ENCODE measurements at regions not wholly inside any gene's neighbourhood (a gene's known extent, or its start where the extent isn't known, plus 50 kb on each side); places are given as distances from the start of the nearest gene placed in this dataset.

GRCh38 chr3:110210086-110210660, 861.4 kb upstream of the NECTIN3 start:
- no peak for DNase-seq (ENCODE audit: low read depth)

GRCh38 chr3:110226645-110227044, 845.0 kb upstream of the NECTIN3 start:
- DNase-seq (ENCODE audit: low read depth), result no peak

DNA sequence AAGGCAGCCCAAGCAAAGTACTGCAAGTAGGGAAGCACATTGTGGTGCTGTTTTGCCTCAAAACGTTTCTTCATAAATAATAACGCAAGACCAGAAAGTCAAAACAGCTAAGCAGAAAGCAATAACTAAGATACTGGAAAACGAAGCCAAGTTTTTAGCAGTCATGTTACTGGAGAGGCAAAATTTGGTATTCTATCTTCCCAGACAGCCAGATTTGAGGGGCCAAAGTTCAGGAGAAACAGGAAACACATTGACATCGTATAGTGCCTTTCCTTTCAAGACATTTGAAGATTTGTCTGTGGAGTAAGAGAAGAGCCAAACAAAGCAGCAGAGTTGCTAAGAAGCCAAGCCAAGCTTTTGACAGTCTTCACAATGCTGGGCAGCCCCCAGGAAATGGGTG, 843.6 kb upstream of the NECTIN3 start:
- no peak for DNase-seq (ENCODE audit: low read depth)

- no peak for DNase-seq (ENCODE audit: low read depth)
Observed at GRCh38 chr3:110234831-110235230, 836.8 kb upstream of the NECTIN3 start.

GRCh38 chr3:110236976-110237610, 834.5 kb upstream of the NECTIN3 start:
- no peak for DNase-seq (ENCODE audit: low read depth)

- no peak for DNase-seq (ENCODE audit: low read depth)
Observed at GRCh38 chr3:110243081-110243480, 828.5 kb upstream of the NECTIN3 start.

DNA sequence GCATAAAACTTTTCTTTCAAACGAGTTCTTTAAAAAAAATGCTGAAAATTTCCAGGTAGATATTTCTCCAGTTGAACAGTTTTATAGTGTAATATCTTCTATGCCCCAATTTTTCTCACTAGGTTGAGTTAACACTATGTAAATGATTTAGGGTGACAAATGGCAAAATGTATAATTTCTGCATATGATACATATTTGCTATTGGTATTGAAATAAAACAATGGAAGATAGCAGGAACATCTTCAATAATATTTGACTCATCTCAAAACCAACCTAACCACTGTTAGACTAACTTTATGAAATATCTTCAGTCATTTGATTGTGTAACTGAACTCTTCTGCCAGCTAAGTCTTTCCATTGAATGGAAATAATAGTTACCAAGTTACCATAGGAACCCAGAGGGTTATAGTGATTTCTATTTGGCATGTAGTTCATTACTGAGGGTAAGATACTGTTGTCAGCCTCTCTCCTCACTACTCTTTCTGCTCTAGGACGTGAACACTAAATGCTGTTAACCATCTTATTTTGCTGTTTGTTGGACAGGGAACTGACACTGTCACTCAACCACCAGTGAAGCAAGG, 824.7 kb upstream of the NECTIN3 start:
- DNase-seq (ENCODE audit: low read depth), result no peak

DNA sequence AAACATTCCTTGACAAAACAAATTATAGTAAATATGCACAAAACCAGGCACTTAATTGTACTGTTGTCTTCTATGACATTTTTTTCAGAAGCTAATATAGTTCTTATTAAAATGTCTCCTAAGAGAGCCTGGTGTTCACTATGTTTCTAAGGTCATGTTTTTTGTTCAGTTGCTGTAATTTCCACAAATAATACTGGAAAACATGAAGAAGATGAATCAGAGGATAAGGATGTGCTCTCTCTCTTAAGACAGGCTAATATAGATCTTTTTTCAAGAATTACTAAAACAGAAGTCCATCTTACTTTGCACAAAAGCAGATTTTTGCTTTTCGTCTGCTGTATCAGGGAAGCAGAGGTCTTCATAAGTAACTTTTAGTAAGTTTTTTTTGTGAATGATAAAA, 823.0 kb upstream of the NECTIN3 start:
- no peak for DNase-seq (ENCODE audit: low read depth)

DNA sequence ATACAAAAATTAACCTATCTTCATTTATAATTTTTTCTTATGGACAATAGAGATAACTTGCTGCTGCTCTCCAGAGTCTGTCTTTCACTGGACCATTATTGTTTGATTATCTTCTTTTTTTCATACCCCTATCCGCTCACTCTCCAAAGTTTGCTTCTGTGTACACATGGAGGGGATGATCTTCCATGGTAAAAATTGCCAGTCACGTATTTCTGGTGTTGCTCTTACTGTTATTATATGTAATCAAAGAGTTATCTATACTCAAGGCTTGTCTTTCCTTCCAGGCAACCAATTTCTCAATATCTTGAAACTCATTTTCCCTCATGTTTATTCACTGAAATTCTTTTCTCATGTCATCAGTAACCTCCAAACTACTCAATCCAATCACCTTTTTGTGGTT, 817.8 kb upstream of the NECTIN3 start:
- DNase-seq (ENCODE audit: low read depth), result no peak

- no peak for DNase-seq (ENCODE audit: low read depth)
Observed at GRCh38 chr3:110254591-110254990, 817.0 kb upstream of the NECTIN3 start.

DNA sequence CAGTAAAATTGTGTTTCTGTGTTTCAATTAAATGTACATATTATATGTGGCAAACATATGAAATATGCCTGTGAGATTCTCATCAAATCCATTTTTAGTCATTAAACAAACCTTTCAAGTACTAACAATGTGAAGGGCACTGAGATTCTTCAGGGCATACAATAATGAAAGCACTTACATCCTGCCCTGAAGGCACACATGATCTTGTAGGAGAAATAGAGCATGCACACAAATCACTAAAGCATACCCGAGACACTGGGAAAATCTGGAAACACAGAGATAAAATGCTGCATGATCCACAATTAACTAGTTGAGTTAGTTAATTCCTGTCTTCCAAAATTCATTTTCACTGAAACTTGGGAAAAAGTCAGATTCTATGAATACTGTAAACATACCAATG, 810.5 kb upstream of the NECTIN3 start:
- peak; percentile 8 for DNase-seq (ENCODE audit: low read depth)

GRCh38 chr3:110262896-110263295, 808.7 kb upstream of the NECTIN3 start:
- no peak for DNase-seq (ENCODE audit: low read depth)

DNA sequence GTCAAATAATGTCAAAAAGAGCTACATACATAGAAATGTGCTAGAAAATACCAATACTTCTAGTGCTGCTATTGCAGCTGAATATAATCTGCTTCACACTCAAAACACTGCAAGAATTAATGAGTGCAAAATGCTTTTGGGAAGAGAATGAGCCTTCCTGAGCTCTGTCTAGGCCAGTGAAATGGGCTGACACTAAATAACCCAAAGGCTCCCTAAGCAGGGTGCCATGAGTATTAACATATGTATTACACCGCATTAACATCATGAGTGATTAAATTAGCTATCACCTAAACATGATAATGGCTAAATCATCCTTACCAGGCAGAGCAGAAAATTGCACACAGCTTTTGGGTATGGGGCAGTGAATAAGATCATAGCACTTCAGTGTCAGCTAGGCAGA, 806.3 kb upstream of the NECTIN3 start:
- DNase-seq (ENCODE audit: low read depth), result no peak

DNA sequence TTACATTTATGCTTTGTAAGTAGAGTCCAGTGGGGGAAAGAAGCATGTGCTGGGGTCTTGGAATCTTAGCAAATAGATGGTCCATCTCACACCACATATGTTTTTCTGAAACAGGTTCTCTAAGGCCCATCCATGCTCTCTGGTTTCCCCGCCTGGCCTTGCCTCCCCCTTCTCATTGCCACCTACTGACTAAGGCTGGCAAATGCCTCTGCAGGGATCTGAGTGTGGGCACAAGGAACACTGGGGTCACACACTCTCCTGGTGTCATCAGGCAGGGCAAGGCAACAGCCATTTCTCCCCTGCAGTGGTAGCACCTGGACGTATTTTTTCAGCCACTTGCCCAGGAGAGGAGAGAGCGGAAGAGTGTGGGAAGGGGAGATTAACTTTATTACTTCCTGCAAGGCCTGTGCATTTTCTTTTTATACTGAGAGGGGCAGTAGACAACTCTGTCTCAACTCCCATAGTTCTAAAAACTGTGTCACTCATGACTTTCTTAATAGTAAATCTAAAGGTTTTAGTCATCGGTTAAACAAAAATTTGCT, 804.2 kb upstream of the NECTIN3 start:
- no peak for DNase-seq (ENCODE audit: low read depth)

DNA sequence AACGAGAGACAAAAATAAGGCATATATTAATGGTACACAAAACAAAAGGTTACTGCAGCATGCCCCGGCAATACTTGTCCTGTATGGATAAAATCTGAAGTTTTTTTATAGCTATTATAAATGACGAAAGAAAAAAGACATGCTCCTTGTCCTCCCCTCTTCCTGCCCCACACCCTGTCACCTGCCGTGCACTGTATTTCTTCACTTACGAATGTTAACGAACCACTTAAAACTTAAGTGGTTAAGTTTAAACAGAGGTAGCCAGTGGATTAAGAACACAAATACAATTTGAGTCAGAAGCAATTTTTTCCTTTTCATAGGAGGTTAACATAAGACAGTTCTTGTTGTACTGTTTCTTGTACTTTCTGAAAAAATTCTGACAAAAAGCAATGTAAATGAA, 799.1 kb upstream of the NECTIN3 start:
- DNase-seq (ENCODE audit: low read depth), result no peak

DNA sequence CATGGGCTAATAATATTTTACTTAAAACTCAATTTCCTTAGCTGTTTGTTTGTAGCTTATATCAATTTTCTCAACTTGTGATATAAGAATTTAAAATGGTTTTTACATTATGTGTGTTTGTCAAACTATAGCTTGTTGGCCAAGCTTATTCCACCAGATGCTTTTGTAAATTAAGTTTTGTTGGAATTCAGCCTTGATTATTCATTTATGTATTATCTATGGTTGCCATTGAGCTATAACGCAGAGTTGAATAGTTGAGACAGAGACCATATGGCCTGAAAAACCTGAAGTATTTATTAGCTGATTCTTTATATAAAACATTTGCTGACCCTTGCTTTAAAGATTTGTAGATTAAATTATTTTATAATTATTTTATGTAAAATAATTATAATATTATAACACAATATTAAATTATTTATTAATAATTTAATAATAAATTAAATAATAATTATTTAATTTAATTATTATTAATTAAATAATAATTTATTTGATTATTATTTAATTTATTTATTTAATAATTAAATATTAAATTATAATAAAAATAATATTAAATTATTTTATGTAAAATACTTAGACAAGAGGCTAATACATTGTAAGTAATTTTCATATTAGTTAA, 779.6 kb upstream of the NECTIN3 start:
- no peak for DNase-seq (ENCODE audit: low read depth)

DNA sequence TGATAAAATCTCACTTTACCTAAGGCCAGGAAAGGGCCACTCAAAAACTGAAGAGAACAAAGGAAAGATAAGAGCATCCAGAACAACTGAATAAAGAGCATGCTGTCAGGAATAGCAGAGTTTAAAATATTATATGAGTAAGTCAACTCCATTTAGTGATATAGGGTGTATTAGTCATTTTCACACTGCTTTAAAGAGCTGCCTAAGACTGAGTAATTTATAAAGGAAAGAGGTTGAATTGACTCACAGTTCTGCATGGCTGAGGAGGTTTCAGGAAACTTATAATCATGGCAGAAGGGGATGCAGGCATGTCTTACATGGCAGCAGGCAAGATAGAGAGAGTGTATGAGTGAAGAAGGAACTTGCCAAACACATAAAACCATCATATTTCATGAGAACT, 778.0 kb upstream of the NECTIN3 start:
- no peak for DNase-seq (ENCODE audit: low read depth)

DNA sequence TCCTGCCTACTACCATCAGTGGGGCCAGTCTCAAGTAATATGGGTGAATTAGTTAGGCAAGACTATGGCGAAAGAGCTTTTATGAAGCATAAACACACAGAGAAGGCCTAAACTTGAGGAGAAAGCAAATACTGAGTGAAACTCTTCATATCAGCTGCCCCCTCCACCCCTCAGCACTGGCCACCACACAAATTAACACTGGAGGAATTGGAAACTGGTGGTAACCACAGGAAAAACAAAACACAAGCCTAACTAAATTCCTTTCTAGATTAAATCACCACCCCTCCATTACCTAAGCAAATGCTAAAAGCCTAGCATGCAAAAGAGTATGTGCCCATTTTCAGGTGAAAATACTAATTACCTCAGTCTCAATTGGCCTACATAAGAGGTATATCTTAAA, 774.7 kb upstream of the NECTIN3 start:
- no peak for DNase-seq (ENCODE audit: low read depth)

- no peak for DNase-seq (ENCODE audit: low read depth)
Observed at GRCh38 chr3:110301781-110302180, 769.8 kb upstream of the NECTIN3 start.

- no peak for DNase-seq (ENCODE audit: low read depth)
Observed at GRCh38 chr3:110307065-110307809, 764.4 kb upstream of the NECTIN3 start.

- DNase-seq (ENCODE audit: low read depth), result no peak
Observed at GRCh38 chr3:110311541-110311940, 760.1 kb upstream of the NECTIN3 start.

GRCh38 chr3:110314512-110315114, 757.0 kb upstream of the NECTIN3 start:
- DNase-seq (ENCODE audit: low read depth), result peak; percentile 70

All from RPMI7951 (cell line).